ENCODE measurements at regions not wholly inside any gene's neighbourhood (a gene's known extent, or its start where the extent isn't known, plus 50 kb on each side); places are given as distances from the start of the nearest gene placed in this dataset.

DNA sequence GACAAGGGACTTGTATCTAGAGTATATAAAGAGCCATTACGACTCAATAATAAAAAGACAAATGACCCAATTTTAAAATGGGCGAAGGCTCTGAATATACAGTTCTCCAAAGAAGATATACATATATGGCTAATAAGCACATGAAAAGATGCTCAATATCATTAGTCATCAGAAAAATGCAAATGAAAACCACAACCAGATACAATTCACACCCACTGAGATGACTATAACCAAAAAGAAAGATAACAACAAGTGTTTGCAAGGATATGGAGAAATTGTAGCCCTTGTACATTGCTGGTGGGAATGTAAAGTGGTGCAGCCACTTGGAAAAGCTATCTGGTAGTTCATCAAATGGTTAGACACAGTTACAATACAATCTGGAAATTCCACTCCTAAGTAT is 96.3 kb downstream of the TRIM29 start:
- Mint-ChIP-seq H3K27ac (no peak overlapping the region), H3K4me3 (no peak overlapping the region), H3K9me3 (peaks cover 5% of the 10 kb centered on the region), H3K4me1 (ENCODE audit: low read depth in 2 of 2) (no peaks in the 10 kb centered on the region), H3K27me3 (peaks cover 34 to 69% of the 10 kb centered on the region in 2 donors), H3K36me3 (peaks cover 10% of the 10 kb centered on the region)
- DNase-seq (ENCODE audit: low spot score) (no peak), ATAC-seq (no peak)

- DNase-seq (ENCODE audit: low spot score) (no peak), ATAC-seq (no peak)
- Mint-ChIP-seq H3K9me3 (no peaks in the 10 kb centered on the region), H3K27me3 (peaks cover 29 to 58% of the 10 kb centered on the region in 2 donors), H3K4me3 (no peak overlapping the region), H3K27ac (no peak overlapping the region), H3K36me3 (no peaks in the 10 kb centered on the region), H3K4me1 (ENCODE audit: low read depth in 2 of 2) (no peaks in the 10 kb centered on the region)
These were observed 97.6 kb downstream of the TRIM29 start for GRCh38 chr11:120040151-120040840.

- DNase-seq (ENCODE audit: low spot score) (no peak), ATAC-seq (no peak)
- no peak overlapping the region for H3K4me3 Mint-ChIP-seq
- peaks cover 22 to 49% of the 10 kb centered on the region in 2 donors for H3K27me3 Mint-ChIP-seq
- H3K9me3 Mint-ChIP-seq: no peaks in the 10 kb centered on the region
- no peaks in the 10 kb centered on the region for H3K4me1 Mint-ChIP-seq (ENCODE audit: low read depth in 2 of 2)
- H3K36me3 Mint-ChIP-seq: no peaks in the 10 kb centered on the region
- H3K27ac Mint-ChIP-seq: no peak overlapping the region
These were observed 98.9 kb downstream of the TRIM29 start for GRCh38 chr11:120039039-120039438.

DNA sequence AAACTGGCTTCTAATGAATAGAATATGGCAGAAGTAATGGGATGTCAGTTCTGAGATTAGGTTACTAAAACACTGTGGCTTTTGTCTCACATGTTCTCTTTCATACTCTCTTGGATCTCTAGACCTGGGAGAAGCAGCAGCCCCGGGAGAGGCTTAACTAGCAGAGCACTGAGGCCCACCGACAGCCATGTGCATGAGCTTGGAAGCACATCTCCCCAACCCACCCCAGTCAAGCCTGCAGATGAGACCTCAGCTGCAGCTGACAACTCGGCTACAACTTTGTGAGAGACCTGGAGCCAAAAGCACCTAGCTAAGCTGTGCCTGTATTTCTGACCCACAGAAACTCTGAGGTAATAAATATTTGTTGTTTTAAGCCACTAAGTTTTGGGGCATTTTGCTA is 100.8 kb downstream of the TRIM29 start:
- DNase-seq (ENCODE audit: low spot score) (no peak), ATAC-seq (no peak)
- Mint-ChIP-seq H3K27ac (no peak overlapping the region), H3K36me3 (no peaks in the 10 kb centered on the region), H3K27me3 (peaks cover 21 to 44% of the 10 kb centered on the region in 2 donors), H3K9me3 (no peaks in the 10 kb centered on the region), H3K4me3 (no peak overlapping the region), H3K4me1 (ENCODE audit: low read depth in 2 of 2) (no peaks in the 10 kb centered on the region)

- DNase-seq (ENCODE audit: low spot score): no peak
- Mint-ChIP-seq H3K36me3 (no peaks in the 10 kb centered on the region), H3K27ac (no peak overlapping the region), H3K4me3 (no peak overlapping the region), H3K4me1 (ENCODE audit: low read depth in 2 of 2) (no peaks in the 10 kb centered on the region), H3K9me3 (no peaks in the 10 kb centered on the region), H3K27me3 (peaks cover 15 to 30% of the 10 kb centered on the region in 2 donors)
- no peak for ATAC-seq
These were observed 102.2 kb downstream of the TRIM29 start for GRCh38 chr11:120035756-120036155.

DNA sequence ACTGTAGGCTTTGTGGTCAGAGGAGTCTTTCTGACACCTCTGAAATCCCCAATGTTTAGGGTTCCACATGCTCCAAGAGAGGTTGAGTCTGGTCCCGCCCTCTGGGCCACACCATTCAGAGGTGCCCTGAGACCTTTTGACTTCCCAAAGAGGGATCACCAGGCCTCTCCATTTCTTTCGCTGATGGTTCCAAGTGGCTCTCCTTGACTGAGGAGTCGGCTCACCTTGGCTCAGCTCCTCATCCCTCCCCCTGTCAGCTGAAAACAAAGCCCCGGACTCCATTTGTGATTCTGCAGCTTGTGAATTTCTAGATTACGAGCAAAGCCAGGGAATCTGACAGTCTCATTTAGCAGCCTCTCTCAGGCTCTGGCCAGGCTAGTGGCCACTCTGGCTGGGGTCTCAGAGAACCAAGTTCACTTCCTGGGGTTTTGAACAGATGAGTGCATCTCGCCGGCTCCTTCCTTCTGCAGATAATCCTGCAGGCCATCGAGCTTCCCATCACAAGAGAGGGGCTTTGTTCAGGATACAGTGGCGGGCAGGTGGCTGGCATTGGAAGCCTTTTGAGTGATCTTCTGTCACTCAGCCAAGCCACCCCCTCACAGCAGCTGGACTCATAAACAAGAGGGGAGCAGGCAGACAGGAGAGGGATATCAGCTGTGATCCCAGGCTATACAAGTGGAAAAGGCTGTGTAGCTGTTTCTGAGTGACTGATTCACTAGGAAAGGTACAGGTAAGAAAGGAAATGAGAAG is 102.9 kb downstream of the TRIM29 start:
- no peak overlapping the region for H3K4me3 Mint-ChIP-seq
- H3K4me1 Mint-ChIP-seq (ENCODE audit: low read depth in 2 of 2): no peaks in the 10 kb centered on the region
- DNase-seq (ENCODE audit: low spot score): no peak
- no peak overlapping the region for H3K27ac Mint-ChIP-seq
- peaks cover 10 to 23% of the 10 kb centered on the region in 2 donors for H3K27me3 Mint-ChIP-seq
- no peaks in the 10 kb centered on the region for H3K36me3 Mint-ChIP-seq
- ATAC-seq: no peak
- H3K9me3 Mint-ChIP-seq: no peaks in the 10 kb centered on the region

GRCh38 chr11:120034176-120034875 is 103.6 kb downstream of the TRIM29 start:
- no peak overlapping the region for H3K4me3 Mint-ChIP-seq
- no peak overlapping the region for H3K27ac Mint-ChIP-seq
- no peaks in the 10 kb centered on the region for H3K4me1 Mint-ChIP-seq (ENCODE audit: low read depth in 2 of 2)
- no peaks in the 10 kb centered on the region for H3K9me3 Mint-ChIP-seq
- H3K36me3 Mint-ChIP-seq: no peaks in the 10 kb centered on the region
- no peak for ATAC-seq
- H3K27me3 Mint-ChIP-seq: peaks cover 11 to 20% of the 10 kb centered on the region in 2 donors
- DNase-seq (ENCODE audit: low spot score): no peak

DNA sequence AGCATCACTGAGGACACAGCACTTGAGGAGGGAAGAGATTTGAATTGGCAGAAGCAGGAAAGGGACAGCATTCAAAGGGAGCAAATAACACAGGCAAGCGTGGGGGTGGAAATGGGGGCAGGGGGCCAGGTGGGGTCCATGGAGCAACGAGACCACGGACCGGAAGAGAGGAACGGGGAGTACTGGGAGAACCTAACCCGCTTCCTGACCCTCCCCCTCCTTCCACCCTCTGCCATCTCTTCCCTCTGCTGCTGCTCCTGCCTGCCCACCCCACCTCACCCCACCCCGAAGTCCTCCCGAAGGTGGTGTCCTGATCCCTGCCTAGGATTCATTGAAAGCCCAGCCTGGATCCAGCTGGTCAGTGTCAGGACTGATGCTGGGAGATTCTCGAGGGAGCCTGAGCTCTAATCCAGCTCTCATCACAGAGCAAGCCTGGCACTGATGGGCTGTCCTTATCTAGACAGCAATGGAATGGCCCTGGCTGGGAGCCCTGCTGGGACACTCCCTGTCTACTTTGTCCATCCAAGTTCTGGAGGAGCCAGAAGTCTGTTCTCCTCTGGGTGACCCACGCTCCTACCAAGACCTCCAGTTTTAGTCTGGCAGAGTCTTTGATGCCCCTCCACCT is 105.0 kb downstream of the TRIM29 start:
- no peak for ATAC-seq
- H3K4me1 Mint-ChIP-seq (ENCODE audit: low read depth in 2 of 2): no peaks in the 10 kb centered on the region
- H3K4me3 Mint-ChIP-seq: no peak overlapping the region
- H3K27ac Mint-ChIP-seq: no peak overlapping the region
- H3K27me3 Mint-ChIP-seq: peaks cover 14 to 23% of the 10 kb centered on the region in 2 donors
- DNase-seq (ENCODE audit: low spot score): no peak
- no peaks in the 10 kb centered on the region for H3K36me3 Mint-ChIP-seq
- H3K9me3 Mint-ChIP-seq: no peaks in the 10 kb centered on the region

DNA sequence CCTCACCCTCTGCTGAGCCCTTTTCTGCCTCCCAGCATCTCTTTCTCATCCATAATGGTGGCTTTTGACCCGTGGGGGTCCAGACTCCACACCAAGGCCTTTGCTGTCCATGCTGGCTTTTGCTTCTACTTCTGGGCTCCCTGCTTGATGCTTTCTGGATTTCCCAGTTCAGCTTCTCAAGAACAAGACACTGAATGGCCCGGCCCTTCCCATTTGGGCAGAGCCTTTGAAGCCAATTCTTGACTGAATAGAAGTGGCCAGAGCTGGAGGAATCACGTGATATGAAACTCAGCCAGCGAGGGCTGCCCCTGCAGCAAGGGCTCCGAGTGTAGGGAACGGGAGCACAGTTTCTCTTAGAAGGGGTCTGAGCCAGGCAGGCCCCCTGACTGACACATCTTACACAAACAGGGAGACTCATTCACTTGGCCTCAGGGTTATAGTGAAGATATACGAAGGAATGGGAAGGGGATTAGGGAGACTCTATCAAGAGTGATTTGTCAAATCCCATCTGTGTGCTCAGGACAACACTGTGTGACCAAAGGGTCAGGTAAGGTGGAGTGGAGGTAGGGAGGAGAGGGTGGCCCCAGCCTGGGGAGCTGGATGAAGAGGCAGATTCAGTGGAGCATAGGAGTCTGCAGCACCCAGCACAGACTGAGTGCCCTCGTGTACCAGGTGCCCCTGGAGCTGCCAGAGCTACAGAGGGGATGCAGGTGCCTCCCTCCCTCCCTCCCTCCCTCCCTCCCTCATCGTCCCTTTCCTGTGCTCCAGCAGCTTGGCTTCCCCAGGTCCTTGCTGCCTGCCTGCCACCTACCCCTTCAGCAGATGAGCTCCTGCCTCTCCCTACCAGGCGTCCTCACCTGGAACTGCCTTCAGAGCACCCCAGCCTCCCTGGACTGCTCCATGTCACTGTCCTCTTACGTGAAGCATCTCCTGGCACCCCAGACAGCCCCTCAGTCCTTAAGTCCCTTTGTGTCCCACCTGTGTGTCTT is 106.0 kb downstream of the TRIM29 start:
- Mint-ChIP-seq H3K36me3 (no peaks in the 10 kb centered on the region), H3K4me3 (no peak overlapping the region), H3K27me3 (peaks cover 17 to 18% of the 10 kb centered on the region in 2 donors), H3K27ac (no peak overlapping the region), H3K9me3 (no peaks in the 10 kb centered on the region), H3K4me1 (ENCODE audit: low read depth in 2 of 2) (peaks cover 2 to 6% of the 10 kb centered on the region in 2 donors)
- ATAC-seq (peak in 1 of 2 donors; percentile 17), DNase-seq (ENCODE audit: low spot score) (no peak)

DNA sequence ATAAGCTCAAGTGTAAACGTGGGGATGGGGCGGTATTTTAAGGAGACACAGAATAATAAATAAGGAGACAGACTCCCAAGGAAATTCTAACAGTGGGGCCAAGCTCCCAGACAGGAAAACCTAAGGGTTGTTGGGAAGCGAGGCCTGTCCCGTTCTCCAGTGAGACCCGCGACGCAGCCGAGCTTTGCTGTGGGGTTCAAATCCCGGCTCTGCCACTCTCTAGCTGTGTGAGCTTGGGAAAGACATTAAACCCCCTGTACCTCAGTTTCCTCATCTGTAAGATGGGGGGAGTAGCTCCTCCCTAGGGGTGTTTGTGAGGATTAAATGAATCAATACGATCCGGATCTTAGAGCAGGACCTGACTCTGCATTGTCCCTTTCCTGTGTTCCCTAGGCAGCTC is 106.8 kb downstream of the TRIM29 start:
- Mint-ChIP-seq H3K4me1 (ENCODE audit: low read depth in 2 of 2) (peaks cover 4 to 8% of the 10 kb centered on the region in 2 donors), H3K9me3 (no peaks in the 10 kb centered on the region), H3K27ac (no peak overlapping the region), H3K36me3 (no peaks in the 10 kb centered on the region), H3K4me3 (no peak overlapping the region), H3K27me3 (peaks cover 17 to 18% of the 10 kb centered on the region in 2 donors)
- DNase-seq (ENCODE audit: low spot score): no peak
- no peak for ATAC-seq

- Mint-ChIP-seq H3K27me3 (peaks cover 17 to 18% of the 10 kb centered on the region in 2 donors), H3K27ac (no peak overlapping the region), H3K9me3 (no peaks in the 10 kb centered on the region), H3K36me3 (no peaks in the 10 kb centered on the region), H3K4me1 (ENCODE audit: low read depth in 2 of 2) (peaks cover 4 to 8% of the 10 kb centered on the region in 2 donors), H3K4me3 (no peak overlapping the region)
- ATAC-seq (no peak), DNase-seq (ENCODE audit: low spot score) (no peak)
These were observed 107.5 kb downstream of the TRIM29 start for GRCh38 chr11:120030411-120030810.

GRCh38 chr11:120029321-120029720 is 108.6 kb downstream of the TRIM29 start:
- DNase-seq (ENCODE audit: low spot score) (no peak), ATAC-seq (peak in 1 of 2 donors; percentile 19)
- Mint-ChIP-seq H3K27ac (no peak overlapping the region), H3K4me1 (ENCODE audit: low read depth in 2 of 2) (peaks cover 4 to 8% of the 10 kb centered on the region in 2 donors), H3K9me3 (no peaks in the 10 kb centered on the region), H3K27me3 (peaks cover 17 to 18% of the 10 kb centered on the region in 2 donors), H3K4me3 (no peak overlapping the region), H3K36me3 (no peaks in the 10 kb centered on the region)

- Mint-ChIP-seq H3K9me3 (no peaks in the 10 kb centered on the region), H3K27ac (no peak overlapping the region), H3K27me3 (peaks cover 20 to 22% of the 10 kb centered on the region in 2 donors), H3K4me3 (no peak overlapping the region), H3K4me1 (ENCODE audit: low read depth in 2 of 2) (peaks cover 4 to 8% of the 10 kb centered on the region in 2 donors), H3K36me3 (no peaks in the 10 kb centered on the region)
- ATAC-seq (no peak), DNase-seq (ENCODE audit: low spot score) (no peak)
These were observed 109.0 kb downstream of the TRIM29 start for GRCh38 chr11:120028897-120029258.

Measured in natural killer cell treated with Interleukin-12 subunit alpha and Interleukin-12 subunit beta and Interleukin-15 and Interleukin-18, amount 100 ng/mL, for 72 hours (primary cell).